HEK293 (cell line): ENCODE measurements at regions not wholly inside any gene's neighbourhood (a gene's known extent, or its start where the extent isn't known, plus 50 kb on each side); places are given as distances from the start of the nearest gene placed in this dataset.

Experiments
- CTCF ChIA-PET: fragments of 350-600 bp; formaldehyde crosslinking; extraction: SDS; loops from one replicate; lab custom pipeline; 2021; ENCODE audit warnings: antibody characterized with exemption; lab: Yijun Ruan, JAX
- POLR2A ChIA-PET: fragments of 300-600 bp; formaldehyde crosslinking; extraction: SDS; loops from one replicate; lab custom pipeline; 2020; ENCODE audit warnings: antibody characterized with exemption, inconsistent platforms; lab: Yijun Ruan, JAX
- H3K27ac ChIP-seq: fragments of 200-500 bp; sonication (Bioruptor generic); 2 replicates; pipeline ENCODE4 v1.5.1; 2014; ENCODE audit warnings: low read depth, low read length, control low read depth, inconsistent platforms; ENCODE audit errors: extremely low read depth
- H3K36me3 ChIP-seq, 2 experiments: fragments of 200-500 bp in 1 of 2; sonication (Bioruptor generic) in 1 of 2; 1 replicate in 1 of 2; 2 replicates in 1 of 2; pipeline ENCODE4 v1.5.1; 2014 to 2017; ENCODE audit warnings: inconsistent platforms in 2 of 2, low read length in 2 of 2; ENCODE audit not compliant: control insufficient read depth in 2 of 2, insufficient read depth in 1 of 2
- H3K4me1 ChIP-seq: fragments of 200-500 bp; sonication (Bioruptor generic); 2 replicates; pipeline ENCODE4 v1.5.1; 2014; ENCODE audit warnings: mild to moderate bottlenecking, low read length, inconsistent platforms; ENCODE audit not compliant: control insufficient read depth, insufficient read depth
- H3K4me3 ChIP-seq: 2 replicates; pipeline ENCODE4 v1.5.1; 2011; ENCODE audit warnings: low read depth, mild to moderate bottlenecking, control low read depth, low read length, moderate library complexity
- H3K9me3 ChIP-seq: fragments of 200-500 bp; sonication (Bioruptor generic); 2 replicates; pipeline ENCODE4 v1.5.1; 2014; ENCODE audit warnings: low read depth, low read length, inconsistent platforms; ENCODE audit not compliant: control insufficient read depth, insufficient read depth
- GLI2 ChIP-seq: fragments of 450-650 bp; formaldehyde crosslinking; IDR thresholded peaks from 2 replicates; pipeline ENCODE4; 2017; ENCODE audit warnings: missing biosample characterization, missing genetic modification characterization, low read depth, borderline replicate concordance
- IKZF3 ChIP-seq: fragments of 450-650 bp; IDR thresholded peaks from 2 replicates; pipeline ENCODE4 v1.5.0; 2018; ENCODE audit warnings: missing biosample characterization, mild to moderate bottlenecking, missing genetic modification characterization, moderate library complexity
- MZF1 ChIP-seq: fragments of 450-650 bp; formaldehyde crosslinking; IDR thresholded peaks from 2 replicates; pipeline ENCODE4 v1.5.1; 2017; ENCODE audit warnings: missing biosample characterization, missing genetic modification characterization, borderline replicate concordance
- SALL2 ChIP-seq: fragments of 450-650 bp; formaldehyde crosslinking; IDR thresholded peaks from 2 replicates; pipeline ENCODE4 v1.5.0; 2017; ENCODE audit warnings: missing biosample characterization, mild to moderate bottlenecking, missing genetic modification characterization, borderline replicate concordance
- TCF7L2 ChIP-seq: IDR thresholded peaks from 2 replicates; pipeline ENCODE4 v1.6.1; 2011; ENCODE audit warnings: low read depth, mild to moderate bottlenecking, inconsistent platforms, low read length, moderate library complexity, borderline replicate concordance
- TRIM28 ChIP-seq: IDR thresholded peaks from 2 replicates; pipeline ENCODE4 v1.6.1; 2011; ENCODE audit warnings: low read length, control low read depth, borderline replicate concordance
- ZBTB11 ChIP-seq: fragments of 450-650 bp; formaldehyde crosslinking; conservative IDR thresholded peaks from 2 replicates; pipeline ENCODE4 v1.5.1; 2016; ENCODE audit warnings: low read depth, missing biosample characterization, missing genetic modification characterization
- ZBTB26 ChIP-seq: fragments of 450-650 bp; formaldehyde crosslinking; optimal IDR thresholded peaks from 2 replicates; pipeline ENCODE3; 2016; ENCODE audit warnings: missing biosample characterization, mild to moderate bottlenecking, missing genetic modification characterization
- ZBTB49 ChIP-seq: fragments of 450-650 bp; formaldehyde crosslinking; IDR thresholded peaks from 2 replicates; pipeline ENCODE4 v1.5.1; 2016; ENCODE audit warnings: missing biosample characterization, missing genetic modification characterization, low read depth
- ZNF133 ChIP-seq: fragments of 450-650 bp; formaldehyde crosslinking; IDR thresholded peaks from 2 replicates; pipeline ENCODE4 v1.5.1; 2016; ENCODE audit warnings: missing biosample characterization, missing genetic modification characterization
- ZNF19 ChIP-seq: fragments of 450-650 bp; formaldehyde crosslinking; IDR thresholded peaks from 2 replicates; pipeline ENCODE4; 2016; ENCODE audit warnings: missing biosample characterization, missing genetic modification characterization, low read depth
- ZNF433 ChIP-seq: fragments of 450-650 bp; formaldehyde crosslinking; IDR thresholded peaks from 2 replicates; pipeline ENCODE4 v1.5.1; 2016; ENCODE audit warnings: missing biosample characterization, missing genetic modification characterization, low read depth
- ZNF501 ChIP-seq: fragments of 450-650 bp; formaldehyde crosslinking; IDR thresholded peaks from 2 replicates; pipeline ENCODE4 v1.5.1; 2016; ENCODE audit warnings: missing biosample characterization, missing genetic modification characterization
- ZNF747 ChIP-seq: fragments of 450-650 bp; formaldehyde crosslinking; IDR thresholded peaks from 2 replicates; pipeline ENCODE4 v1.5.1; 2016; ENCODE audit warnings: missing biosample characterization, missing genetic modification characterization
- ZNF785 ChIP-seq: fragments of 450-650 bp; formaldehyde crosslinking; IDR thresholded peaks from 2 replicates; pipeline ENCODE4 v1.5.1; 2016; ENCODE audit warnings: missing biosample characterization, missing genetic modification characterization
- ZNF792 ChIP-seq: fragments of 450-650 bp; formaldehyde crosslinking; IDR thresholded peaks from 2 replicates; pipeline ENCODE4 v1.5.1; 2016; ENCODE audit warnings: missing biosample characterization, missing genetic modification characterization

GRCh38 chrX:10842646-10843045, 222.3 kb upstream of the MID1 start:
- no peak for TF ChIP-seq ZBTB11 (tag by site-specific recombination)
- TF ChIP-seq ZNF19 (tag by site-specific recombination): no peak
- TF ChIP-seq ZNF133 (tag by site-specific recombination): no peak
- TF ChIP-seq MZF1 (tag by site-specific recombination): no peak
- no peak for TF ChIP-seq IKZF3 (tag by site-specific recombination)
- no peak for TF ChIP-seq ZNF785
- TF ChIP-seq GLI2 (tag by site-specific recombination): no peak
- TF ChIP-seq, all 188 proteins: peak for 0
- Histone ChIP-seq H3K4me3 (no peak overlapping the region), H3K36me3 (no peaks in the 10 kb centered on the region), H3K27ac (no peak overlapping the region), H3K9me3 (no peaks in the 10 kb centered on the region), H3K4me1 (no peaks in the 10 kb centered on the region)
- ChIA-PET CTCF (interaction anchor here (0.5 kb wide), 1 partner anchor 14 kb away, joined by 4 read pairs; no protein-coding TSS in a partner anchor), POLR2A (no interaction called here)

DNA sequence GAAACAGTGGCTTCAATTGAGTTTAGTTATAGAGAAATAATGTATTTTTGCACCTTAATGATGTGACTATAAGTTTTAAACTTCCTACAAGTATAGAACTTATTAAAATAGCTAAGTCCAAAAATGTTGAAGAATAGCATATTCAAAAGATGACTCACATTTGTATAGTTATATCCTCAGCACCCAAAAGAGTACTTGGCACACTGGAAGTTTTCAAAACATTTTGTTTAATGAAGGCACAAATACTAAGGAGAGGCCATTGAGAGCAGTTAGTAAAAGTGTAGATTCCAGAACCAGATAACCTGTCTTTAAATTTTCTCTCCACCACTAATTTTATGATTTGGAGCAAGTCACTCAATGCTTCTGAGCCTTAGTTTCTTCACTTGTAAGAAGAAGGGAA, 226.9 kb upstream of the MID1 start:
- POLR2A ChIA-PET: no interaction called here
- CTCF ChIA-PET: interaction anchor here (0.6 kb wide), 1 partner anchor 534 kb away, joined by 3 read pairs; no protein-coding TSS in a partner anchor

GRCh38 chrX:10851809-10852208, 231.4 kb upstream of the MID1 start:
- CTCF ChIA-PET: no interaction called here
- no peak overlapping the region for H3K27ac ChIP-seq
- TF ChIP-seq ZBTB49 (tag by site-specific recombination): no peak

More for the DNA sequence above, 226.9 kb upstream of the MID1 start:
- Histone ChIP-seq H3K4me1 (no peaks in the 10 kb centered on the region), H3K9me3 (no peaks in the 10 kb centered on the region), H3K36me3 (no peaks in the 10 kb centered on the region), H3K4me3 (no peak overlapping the region), H3K27ac (no peak overlapping the region)
- TF ChIP-seq ZNF792 (no peak), TCF7L2 (no peak), TRIM28 (no peak), ZNF747 (tag by site-specific recombination) (no peak), ZNF785 (no peak), ZNF433 (tag by site-specific recombination) (no peak), ZBTB26 (no peak), SALL2 (no peak), ZNF501 (tag by site-specific recombination) (no peak)

More at GRCh38 chrX:10851809-10852208, 231.4 kb upstream of the MID1 start:
- H3K9me3 ChIP-seq: no peaks in the 10 kb centered on the region
- no peak overlapping the region for H3K4me3 ChIP-seq
- POLR2A ChIA-PET: no interaction called here
- H3K36me3 ChIP-seq: no peaks in the 10 kb centered on the region
- H3K4me1 ChIP-seq: no peaks in the 10 kb centered on the region
